ENCODE measurements at regions not wholly inside any gene's neighbourhood (a gene's known extent, or its start where the extent isn't known, plus 50 kb on each side); places are given as distances from the start of the nearest gene placed in this dataset.

GRCh38 chr5:20522905-20523482 lies 535.0 kb upstream of the CDH18 start:
- no peak for DNase-seq

GRCh38 chr5:20515606-20516005 lies 527.6 kb upstream of the CDH18 start:
- no peak for DNase-seq

DNA sequence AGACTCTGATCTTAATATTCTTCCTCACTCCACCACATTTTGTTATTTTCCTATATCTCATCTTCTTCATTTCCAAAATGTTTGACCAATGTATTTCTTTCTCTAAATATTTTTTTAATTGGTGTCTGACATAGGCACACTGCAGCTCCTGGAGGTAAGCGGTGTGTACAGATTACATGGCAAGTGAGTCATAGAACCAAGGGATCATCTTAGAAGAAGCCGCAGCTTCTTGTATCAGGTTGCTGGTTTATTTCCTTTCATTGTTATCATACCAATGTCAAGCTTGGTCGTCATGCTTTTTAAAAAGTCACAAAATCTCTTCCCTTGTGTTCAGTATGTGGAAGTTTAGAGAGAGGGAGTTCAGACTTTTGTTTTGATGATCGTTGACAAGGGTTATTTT lies 526.1 kb upstream of the CDH18 start:
- DNase-seq: no peak

DNA sequence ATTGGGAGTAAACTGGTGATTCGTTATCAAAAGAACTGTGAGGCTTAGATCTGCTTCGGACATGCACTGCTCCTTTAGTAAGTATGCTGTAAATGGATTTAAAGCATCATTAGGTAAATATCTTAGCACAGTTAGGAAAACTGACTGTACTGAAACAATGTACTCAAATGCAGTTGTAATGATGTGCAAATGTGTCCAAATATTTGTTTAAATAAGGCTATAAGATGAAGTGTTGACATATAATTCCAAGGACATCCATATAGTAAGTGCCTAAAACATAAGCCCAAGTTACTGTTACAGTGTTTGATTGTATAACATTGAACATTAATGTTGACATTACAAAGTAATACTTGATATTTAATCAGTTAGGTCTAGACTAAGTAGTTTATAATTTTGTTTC lies 512.5 kb upstream of the CDH18 start:
- DNase-seq: no peak

DNA sequence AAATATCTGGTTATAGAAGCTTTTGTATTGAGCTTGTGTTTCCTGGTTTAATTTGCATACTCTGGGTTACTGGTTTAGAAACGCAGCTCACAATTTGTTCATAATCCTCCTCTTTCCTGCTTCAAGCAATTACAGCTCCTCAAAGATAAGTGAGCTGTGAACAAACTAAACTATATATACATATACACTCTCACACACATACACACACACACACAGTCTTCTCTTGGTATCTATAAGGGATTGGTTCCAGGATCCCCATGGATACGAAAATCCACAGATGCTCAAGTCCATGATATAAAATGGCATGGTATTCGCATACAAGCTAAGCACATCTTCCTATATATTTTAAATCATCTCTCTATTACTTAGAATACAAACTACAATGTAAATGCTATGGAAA lies 510.9 kb upstream of the CDH18 start:
- DNase-seq: no peak

DNA sequence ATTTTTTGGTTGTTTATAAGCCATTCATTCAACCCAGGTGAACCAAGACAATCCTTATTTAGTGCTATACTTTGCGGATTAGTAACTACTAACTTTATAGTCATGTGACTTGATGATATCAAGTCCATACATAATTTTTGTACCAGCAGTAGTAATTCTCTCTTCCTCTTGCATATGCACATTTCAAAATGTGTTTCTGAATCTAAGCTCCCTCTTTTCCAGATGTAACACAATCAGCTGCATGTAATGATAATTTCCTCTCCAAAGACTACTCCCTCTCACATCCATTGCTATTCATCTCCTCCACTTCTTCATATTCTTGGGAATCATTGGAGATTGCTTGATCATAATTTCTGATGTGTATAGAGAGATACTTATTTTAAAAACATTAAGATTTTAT lies 510.1 kb upstream of the CDH18 start:
- DNase-seq: no peak

- no peak for DNase-seq
Observed at GRCh38 chr5:20497356-20497755, 509.4 kb upstream of the CDH18 start.

DNA sequence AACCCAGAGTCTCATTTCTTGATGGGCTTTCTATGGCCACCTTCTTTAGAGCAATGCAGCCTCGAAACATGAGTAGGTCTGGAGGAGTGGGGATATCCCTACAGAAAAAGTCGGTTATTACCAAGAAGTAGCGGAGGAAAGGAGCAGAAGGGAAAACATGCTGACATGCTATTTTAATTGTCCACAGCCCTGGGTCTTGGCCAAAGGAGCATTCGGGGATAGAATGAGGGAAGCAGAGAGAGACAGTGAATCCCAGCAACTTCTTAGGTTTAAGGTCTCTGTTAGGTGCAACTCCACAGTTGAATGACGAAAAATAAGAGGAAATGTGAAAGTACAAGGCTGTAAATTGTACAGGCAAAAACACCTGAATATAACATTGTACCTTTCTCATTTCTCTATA lies 506.7 kb upstream of the CDH18 start:
- DNase-seq: no peak

DNA sequence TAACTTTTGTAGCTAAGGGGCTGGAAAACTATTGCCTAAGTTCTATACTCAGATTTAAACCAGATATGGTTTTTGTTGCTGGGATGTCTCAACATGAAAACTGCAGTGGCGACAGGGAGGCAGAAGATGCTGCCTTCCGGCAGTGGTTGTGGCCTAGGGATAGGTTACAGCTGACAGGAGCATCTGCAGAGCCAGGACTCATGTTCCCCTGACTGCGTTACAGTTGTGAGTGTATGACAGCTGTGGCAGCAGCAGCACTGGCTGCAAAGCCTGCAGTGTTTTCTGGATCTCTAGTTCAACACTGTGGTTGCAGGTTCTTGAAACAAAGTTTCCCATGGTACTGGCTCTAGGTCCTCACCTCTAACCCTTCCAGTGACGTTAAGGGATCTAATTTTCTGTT lies 498.8 kb upstream of the CDH18 start:
- DNase-seq: no peak

- no peak for DNase-seq
Observed at GRCh38 chr5:20476016-20476415, 488.0 kb upstream of the CDH18 start.

DNA sequence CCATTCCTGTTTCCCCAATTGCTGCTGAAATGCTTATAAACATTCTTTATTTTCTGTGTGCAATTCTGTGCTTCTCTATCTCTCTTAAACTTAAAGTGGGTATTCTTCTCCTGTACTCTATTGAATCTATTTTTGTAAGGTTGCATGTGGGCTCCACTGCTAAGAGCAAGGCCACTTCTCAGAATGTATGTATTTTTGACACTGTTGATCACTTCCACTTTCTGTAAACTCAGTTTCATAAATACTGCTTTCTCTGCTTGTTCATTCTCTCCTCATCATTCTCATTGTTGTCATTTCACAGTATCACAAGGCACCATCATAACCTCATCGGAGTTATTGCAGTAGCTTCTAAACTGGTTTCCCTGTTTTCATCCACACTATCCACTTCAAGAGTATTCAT lies 483.0 kb upstream of the CDH18 start:
- DNase-seq: no peak

DNA sequence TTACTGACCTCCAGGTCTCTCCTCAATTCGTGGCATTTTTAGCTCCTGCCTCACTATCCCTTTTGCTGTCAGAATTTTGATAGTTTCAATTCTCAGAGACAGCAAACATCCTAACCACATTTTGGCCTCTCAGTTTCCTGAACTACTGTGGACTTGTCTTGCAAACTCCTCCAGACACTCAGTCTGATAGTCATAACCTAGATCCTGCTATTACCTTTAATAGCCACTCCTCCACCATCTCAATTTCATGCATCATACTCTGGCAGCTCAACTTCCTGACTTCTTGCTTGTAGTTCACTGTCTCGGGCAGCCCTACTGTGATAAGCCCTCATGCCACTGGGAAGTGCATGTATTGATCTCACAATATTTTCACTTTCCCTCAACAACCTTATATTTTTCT lies 481.8 kb upstream of the CDH18 start:
- DNase-seq: no peak

- no peak for DNase-seq
Observed at GRCh38 chr5:20469390-20469789, 481.4 kb upstream of the CDH18 start.

DNA sequence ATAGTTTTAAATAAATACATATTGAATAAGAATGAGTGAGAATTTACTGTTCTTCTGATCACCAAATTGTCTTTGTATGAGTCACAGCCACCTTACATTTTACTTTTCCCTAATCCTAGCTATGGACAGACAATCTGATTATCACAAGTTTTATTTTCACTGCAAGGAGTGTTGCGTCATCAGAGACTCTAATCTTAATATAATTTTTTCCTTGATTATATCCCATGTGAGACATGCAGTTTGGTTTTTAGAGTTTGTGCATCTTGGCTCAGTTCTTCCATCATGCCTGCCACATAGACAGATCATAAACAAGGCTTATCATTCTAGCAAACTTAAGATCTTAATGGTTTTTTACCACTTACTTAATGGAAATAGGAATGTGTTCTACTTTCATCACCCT lies 478.5 kb upstream of the CDH18 start:
- no peak for DNase-seq

DNA sequence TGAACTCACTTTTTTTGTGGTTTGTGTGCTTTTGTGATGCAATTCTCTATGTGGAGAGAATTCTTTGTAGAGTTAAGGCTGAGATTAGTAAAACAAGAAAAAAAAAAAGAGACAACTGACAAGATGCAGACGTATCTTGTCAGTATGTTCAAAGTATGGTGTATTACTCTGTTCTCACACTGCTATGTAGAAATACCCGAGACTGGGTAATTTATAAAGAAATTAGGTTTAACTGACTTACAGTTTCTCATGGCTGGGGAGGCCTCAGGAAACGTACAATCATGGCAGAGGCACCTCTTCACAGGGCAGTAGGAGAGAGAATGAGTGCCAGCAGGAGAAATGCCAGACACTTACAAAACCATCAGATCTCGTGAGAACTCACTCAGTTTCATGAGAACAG lies 475.2 kb upstream of the CDH18 start:
- DNase-seq: no peak

DNA sequence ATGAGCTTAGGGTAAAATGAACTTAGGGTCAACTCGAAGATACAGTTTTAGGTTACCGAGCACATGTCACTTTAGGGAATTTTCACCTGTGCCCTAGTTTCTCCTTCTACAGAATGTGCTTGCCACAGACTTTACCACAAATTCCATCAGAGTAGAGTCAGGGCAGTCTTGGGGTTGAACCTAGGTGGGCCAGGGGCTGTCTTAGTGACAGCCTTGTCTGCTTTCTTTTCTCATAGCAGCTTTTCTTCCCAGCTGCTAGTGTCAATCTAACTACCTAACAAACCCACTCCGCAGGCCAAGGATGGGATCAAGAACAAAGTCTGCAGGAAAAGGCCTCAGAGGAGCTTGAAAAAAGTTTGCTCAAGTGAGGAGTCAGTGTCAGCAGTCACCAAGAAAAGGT lies 458.1 kb upstream of the CDH18 start:
- DNase-seq: no peak

GRCh38 chr5:20445326-20445860 lies 457.4 kb upstream of the CDH18 start:
- DNase-seq: no peak

DNA sequence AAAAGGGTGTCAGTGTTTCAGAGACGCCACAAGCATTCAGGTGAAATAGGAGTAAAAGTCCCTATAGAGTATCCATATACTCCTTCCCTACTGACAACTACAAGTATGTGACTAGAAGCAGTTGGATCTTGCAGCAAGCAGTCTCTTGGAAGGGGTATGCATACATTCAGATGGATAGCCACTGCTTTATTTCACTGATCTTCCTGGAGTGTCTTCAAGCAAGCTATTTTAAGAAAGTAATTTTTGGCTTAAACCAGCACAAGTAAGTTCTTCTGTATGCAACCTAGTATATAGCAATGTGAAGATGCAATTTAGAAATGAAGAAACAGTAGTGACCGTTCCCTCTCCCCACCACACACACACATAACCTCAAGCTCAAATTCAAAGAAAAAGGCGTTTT lies 446.8 kb upstream of the CDH18 start:
- DNase-seq: no peak

GRCh38 chr5:20420991-20421595 lies 433.1 kb upstream of the CDH18 start:
- no peak for DNase-seq

All from stimulated activated CD4-positive, alpha-beta T cell treated with anti-CD3 and anti-CD28 coated beads, Interleukin-15, amount 100 ng/mL, for 24 hours (primary cell).